GM13976 (cell line): ENCODE measurements at regions not wholly inside any gene's neighbourhood (a gene's known extent, or its start where the extent isn't known, plus 50 kb on each side); places are given as distances from the start of the nearest gene placed in this dataset.

ENCODE experiments used
- DNase-seq: peaks from one replicate; pipeline ENCODE4 v3.0.0; 2012; ENCODE audit warnings: low spot score
- in situ Hi-C: fragments of 300-500 bp; cut with MboI; formaldehyde crosslinking; loops from one replicate; pipeline ENCODE4 v1.12.0; 2022; ENCODE audit warnings: low sequenced_read_pairs, mixed read lengths, inconsistent platforms; ENCODE audit not compliant: unreplicated experiment
- TF ChIP-seq, protein P1 (sequence below): IDR thresholded peaks from 2 replicates; pipeline ENCODE4 v1.5.1; 2012; ENCODE audit warnings: borderline replicate concordance, mild to moderate bottlenecking; ENCODE audit not compliant: insufficient read depth; ENCODE audit errors: extremely low read depth, missing control alignments, control extremely low read depth

DNA sequence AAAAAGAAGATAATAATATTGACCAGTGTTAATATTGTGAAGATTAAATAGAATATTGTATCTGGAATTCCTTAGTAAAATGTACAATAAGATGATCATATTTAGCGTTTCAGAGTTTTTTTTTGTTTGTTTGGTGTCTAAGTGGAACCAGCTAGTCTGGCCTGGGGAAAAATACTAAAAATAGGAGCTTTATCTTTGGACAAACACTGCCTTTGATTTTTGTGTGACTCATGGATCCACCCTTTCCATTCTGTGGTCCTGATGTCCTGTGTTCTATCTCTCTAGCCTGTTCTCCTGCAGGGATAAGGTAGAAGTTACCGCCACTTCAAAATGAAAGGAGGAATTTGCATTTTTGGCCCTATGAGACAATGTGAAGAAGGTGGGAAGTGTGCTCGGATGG lies 79.7 kb upstream of the CRBN start:
- in situ Hi-C loops: no loop called here
- TF ChIP-seq, protein P1, sequence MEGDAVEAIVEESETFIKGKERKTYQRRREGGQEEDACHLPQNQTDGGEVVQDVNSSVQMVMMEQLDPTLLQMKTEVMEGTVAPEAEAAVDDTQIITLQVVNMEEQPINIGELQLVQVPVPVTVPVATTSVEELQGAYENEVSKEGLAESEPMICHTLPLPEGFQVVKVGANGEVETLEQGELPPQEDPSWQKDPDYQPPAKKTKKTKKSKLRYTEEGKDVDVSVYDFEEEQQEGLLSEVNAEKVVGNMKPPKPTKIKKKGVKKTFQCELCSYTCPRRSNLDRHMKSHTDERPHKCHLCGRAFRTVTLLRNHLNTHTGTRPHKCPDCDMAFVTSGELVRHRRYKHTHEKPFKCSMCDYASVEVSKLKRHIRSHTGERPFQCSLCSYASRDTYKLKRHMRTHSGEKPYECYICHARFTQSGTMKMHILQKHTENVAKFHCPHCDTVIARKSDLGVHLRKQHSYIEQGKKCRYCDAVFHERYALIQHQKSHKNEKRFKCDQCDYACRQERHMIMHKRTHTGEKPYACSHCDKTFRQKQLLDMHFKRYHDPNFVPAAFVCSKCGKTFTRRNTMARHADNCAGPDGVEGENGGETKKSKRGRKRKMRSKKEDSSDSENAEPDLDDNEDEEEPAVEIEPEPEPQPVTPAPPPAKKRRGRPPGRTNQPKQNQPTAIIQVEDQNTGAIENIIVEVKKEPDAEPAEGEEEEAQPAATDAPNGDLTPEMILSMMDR: no peak
- no peak for DNase-seq

DNA sequence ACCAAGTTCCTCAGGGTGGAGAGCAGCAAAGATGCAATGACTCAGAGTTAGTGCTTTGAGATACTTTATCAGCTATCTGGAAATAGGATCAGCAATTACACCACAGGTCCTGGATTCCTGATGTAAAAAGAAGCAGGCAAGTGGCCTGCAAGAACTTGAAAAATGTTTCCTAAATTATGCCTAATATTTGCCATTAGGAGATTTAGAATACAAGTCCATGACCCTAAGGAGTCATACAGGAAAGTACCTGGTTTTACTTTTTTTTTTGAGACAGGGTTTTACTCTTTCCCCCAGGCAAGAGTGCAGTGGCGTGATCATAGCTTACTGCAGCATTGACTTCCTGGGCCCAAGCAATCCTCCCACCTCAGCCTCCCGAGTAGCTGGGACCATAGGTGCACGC lies 78.8 kb upstream of the CRBN start:
- in situ Hi-C loops: no loop called here
- TF ChIP-seq, protein P1: no peak
- no peak for DNase-seq

DNA sequence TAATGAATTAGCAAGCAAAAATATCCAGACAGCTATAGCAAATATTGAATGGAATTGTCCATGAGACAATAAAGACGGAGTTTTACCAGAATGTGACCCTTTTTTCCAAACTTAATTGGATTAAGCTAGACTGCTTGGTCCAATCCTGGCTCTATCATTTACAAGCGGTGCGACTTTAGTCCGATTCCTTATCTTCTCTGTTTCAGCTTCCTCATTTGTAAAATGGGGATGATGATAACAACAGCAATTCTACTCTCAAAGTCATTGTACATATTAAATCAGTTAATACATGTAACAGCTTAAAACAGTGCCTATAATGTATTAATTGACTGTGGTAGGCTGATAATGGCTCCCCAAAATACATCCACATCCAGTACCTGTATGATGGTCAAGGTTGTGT lies 62.1 kb upstream of the CRBN start:
- DNase-seq: no peak
- in situ Hi-C loops: no loop called here
- TF ChIP-seq, protein P1: no peak

DNA sequence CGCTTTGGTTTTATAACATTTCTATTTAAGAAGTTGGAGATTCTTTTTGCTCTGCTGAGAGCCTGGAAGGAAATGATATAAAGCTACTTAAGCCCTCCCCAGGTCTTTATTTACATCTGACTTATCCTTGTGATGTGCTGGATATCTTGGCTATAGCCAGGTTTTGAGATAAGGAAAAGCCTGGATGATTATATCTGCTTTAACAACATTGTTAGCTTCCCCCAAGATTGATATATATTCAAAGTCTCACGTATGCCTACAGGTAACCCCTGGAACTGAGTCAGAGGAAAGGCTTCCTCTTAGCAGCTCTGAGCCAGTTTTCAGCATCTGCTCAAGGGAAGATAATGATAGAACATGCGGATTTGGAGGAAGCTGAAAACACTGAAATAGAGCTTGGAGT lies 61.5 kb upstream of the CRBN start:
- no peak for DNase-seq
- TF ChIP-seq, protein P1: no peak
- in situ Hi-C loops: no loop called here

DNA sequence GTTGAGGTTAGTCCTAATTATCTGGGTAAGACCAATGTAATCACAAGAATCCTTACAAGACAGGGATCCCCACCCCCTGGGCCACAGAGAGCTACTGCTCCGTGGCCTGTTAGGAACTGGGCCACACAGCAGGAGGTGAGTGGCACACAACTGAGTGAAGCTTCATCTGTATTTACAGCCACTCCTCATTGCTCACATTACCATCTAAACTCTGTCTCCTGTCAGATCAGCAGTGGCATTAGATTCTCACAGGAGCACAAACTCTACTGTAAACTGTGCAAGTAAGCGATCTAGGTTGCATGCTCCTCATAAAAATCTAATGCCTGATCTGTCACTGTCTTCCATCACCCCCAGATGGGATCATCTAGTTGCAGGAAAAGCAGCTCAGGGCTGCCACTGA lies 58.5 kb upstream of the CRBN start:
- no peak for DNase-seq
- in situ Hi-C loops: no loop called here
- TF ChIP-seq, protein P1: no peak

DNA sequence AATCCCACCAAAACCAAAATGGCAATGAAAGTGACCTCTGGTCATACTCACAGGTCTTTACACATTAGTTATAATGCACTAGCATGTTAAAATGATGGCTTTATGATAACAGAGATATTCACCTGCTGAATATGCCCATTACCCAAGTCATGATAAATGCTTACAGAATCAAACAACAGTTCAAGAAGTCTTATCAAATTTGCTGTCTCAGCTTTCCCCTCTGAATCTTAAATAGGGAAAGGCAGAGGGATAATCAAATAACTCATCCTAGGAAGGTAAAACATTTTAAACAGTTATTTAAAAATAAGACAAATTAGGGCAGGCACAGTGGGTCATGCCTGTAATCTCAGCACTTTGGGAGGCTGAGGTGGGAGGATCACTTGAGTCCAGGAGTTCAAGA lies 52.8 kb upstream of the CRBN start:
- in situ Hi-C loops: no loop called here

More for the DNA sequence above, 52.8 kb upstream of the CRBN start:
- DNase-seq: no peak
- TF ChIP-seq, protein P1: no peak
